ENCODE measurements at regions not wholly inside any gene's neighbourhood (a gene's known extent, or its start where the extent isn't known, plus 50 kb on each side); places are given as distances from the start of the nearest gene placed in this dataset.

DNA sequence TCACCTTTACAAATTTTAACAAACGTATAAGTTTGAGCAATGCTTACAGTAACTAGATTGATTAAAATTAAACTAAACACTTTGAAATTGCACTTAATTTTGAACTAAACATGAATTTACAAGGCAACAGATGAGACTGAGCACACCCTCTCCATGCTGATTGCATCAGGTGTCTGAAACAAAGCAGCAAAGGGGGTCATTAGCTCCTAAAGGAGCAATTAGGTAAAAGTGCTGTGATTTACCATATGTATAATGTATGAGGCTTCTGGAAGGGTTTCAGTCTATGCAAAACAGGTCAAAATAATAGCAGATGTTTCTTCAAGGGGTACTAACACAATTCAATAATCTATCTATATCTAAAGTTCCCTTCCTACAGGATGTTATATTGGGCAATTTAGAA lies 98.8 kb upstream of the LMNTD1 start:
- H3K36me3 ChIP-seq (ENCODE audit: control insufficient read depth, low read depth, low read length), result no peaks in the 10 kb centered on the region
- no peak overlapping the region for H3K9ac ChIP-seq (ENCODE audit: low read length)
- H3K4me1 ChIP-seq (ENCODE audit: control insufficient read depth, low read depth, low read length), result peaks cover 5% of the 10 kb centered on the region
- no peaks in the 10 kb centered on the region for H3K27me3 ChIP-seq (ENCODE audit: control insufficient read depth, insufficient read depth, low read length)
- H3K4me3 ChIP-seq (ENCODE audit: low read length), result no peak overlapping the region
- no peaks in the 10 kb centered on the region for H3K9me3 ChIP-seq (ENCODE audit: control insufficient read depth, low read depth, low read length)
- H3K27ac ChIP-seq (ENCODE audit: low read length), result no peak overlapping the region

DNA sequence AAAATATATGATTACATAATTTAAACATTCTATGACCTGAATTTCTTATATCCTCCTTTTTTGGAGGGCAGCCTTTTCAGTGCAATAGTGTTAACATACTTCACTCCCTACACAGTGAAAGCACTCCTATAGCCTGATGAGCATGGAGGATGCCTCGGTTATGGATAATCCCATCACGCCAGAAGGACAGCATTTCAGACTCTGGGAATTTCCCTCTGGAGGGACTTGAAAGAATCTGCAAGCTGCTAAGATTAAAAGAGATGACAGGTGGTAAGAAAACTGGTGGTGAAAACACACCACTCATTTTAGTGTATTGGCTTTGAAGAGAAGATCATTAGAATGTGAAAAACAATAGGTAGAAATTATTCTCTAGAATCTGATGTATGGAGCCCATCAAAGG lies 99.3 kb upstream of the LMNTD1 start:
- Histone ChIP-seq H3K36me3 (ENCODE audit: control insufficient read depth, low read depth, low read length) (no peaks in the 10 kb centered on the region), H3K9me3 (ENCODE audit: control insufficient read depth, low read depth, low read length) (no peaks in the 10 kb centered on the region), H3K9ac (ENCODE audit: low read length) (no peak overlapping the region), H3K27ac (ENCODE audit: low read length) (no peak overlapping the region), H3K27me3 (ENCODE audit: control insufficient read depth, insufficient read depth, low read length) (no peaks in the 10 kb centered on the region), H3K4me3 (ENCODE audit: low read length) (no peak overlapping the region), H3K4me1 (ENCODE audit: control insufficient read depth, low read depth, low read length) (peaks cover 5% of the 10 kb centered on the region)

DNA sequence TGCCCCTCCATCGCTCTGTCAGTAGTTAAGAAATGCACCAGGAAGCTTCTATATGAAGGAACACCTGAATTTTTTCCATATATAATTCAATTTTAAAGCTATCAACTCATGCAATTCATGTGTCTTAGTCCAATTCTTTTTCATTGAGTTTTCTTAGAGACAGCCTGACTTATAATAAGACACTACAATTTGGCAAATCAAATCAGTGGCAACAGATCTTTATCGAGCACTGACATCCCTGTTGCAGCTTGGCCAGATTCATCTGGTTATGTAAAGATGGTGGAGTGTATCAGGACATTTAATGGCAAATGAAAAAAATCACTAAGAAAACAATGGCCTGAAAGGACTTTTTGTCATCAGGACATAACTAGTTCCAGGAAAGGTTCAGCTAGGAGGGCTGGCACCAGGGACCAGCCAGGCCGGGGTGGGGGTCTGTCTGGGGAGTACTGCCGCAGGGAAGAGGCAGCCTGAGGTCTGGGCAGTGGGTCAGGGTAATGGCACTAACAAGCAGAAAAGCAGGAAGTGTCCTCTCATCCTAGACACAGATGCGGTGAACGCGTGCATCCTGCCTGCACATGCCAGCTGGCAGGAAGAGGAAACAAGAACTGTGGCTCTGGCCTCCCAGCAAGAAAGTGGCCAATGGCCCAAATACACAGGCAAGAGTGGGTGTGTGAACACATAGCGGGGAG lies 100.5 kb upstream of the LMNTD1 start:
- H3K9me3 ChIP-seq (ENCODE audit: control insufficient read depth, low read depth, low read length), result no peaks in the 10 kb centered on the region
- no peaks in the 10 kb centered on the region for H3K27me3 ChIP-seq (ENCODE audit: control insufficient read depth, insufficient read depth, low read length)
- peaks cover 5% of the 10 kb centered on the region for H3K4me1 ChIP-seq (ENCODE audit: control insufficient read depth, low read depth, low read length)
- H3K27ac ChIP-seq (ENCODE audit: low read length), result no peak overlapping the region
- H3K4me3 ChIP-seq (ENCODE audit: low read length), result no peak overlapping the region
- no peak overlapping the region for H3K9ac ChIP-seq (ENCODE audit: low read length)
- no peaks in the 10 kb centered on the region for H3K36me3 ChIP-seq (ENCODE audit: control insufficient read depth, low read depth, low read length)

DNA sequence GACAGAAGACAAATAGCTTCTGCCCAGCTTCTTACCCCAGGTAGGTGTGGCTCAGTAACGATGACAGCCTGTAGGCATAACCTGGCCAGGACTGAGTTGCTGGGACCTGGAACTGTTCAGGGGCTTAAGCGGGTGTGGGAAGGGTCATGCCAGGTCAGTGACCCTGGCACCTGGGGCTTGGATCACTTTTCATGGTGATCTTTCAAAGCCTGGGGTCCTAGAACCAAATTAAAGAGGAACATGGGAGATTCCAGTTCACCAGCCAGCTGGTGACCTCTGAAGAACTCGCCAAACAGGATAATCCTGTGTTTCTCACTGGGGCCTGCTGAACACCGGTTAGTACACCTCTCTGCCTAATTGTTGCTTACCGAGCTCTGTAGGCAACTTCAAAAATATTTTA lies 102.6 kb upstream of the LMNTD1 start:
- Histone ChIP-seq H3K4me1 (ENCODE audit: control insufficient read depth, low read depth, low read length) (peaks cover 5% of the 10 kb centered on the region), H3K9ac (ENCODE audit: low read length) (no peak overlapping the region), H3K36me3 (ENCODE audit: control insufficient read depth, low read depth, low read length) (no peaks in the 10 kb centered on the region), H3K27ac (ENCODE audit: low read length) (no peak overlapping the region), H3K27me3 (ENCODE audit: control insufficient read depth, insufficient read depth, low read length) (no peaks in the 10 kb centered on the region), H3K9me3 (ENCODE audit: control insufficient read depth, low read depth, low read length) (no peaks in the 10 kb centered on the region), H3K4me3 (ENCODE audit: low read length) (no peak overlapping the region)

DNA sequence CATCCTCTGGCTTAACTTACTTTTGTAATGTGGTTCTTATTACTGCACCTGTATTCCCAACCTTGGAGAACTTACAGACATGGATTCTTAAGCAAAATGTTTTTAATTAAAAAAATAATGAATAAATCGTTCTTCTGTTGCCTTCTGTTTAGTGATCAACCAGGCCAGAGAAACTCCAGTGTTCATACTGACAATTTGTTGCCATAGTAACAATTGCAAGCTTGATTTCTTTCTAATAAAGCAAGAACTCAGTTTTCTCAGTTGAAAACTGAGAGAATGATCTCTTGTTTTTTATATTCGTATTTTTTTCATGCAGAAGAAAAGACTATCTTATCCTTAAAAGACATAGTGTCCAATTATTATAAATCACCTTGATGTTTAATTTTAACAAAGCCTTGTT lies 106.5 kb upstream of the LMNTD1 start:
- Histone ChIP-seq H3K4me1 (ENCODE audit: control insufficient read depth, low read depth, low read length) (no peaks in the 10 kb centered on the region), H3K36me3 (ENCODE audit: control insufficient read depth, low read depth, low read length) (no peaks in the 10 kb centered on the region), H3K4me3 (ENCODE audit: low read length) (no peak overlapping the region), H3K9me3 (ENCODE audit: control insufficient read depth, low read depth, low read length) (no peaks in the 10 kb centered on the region), H3K27me3 (ENCODE audit: control insufficient read depth, insufficient read depth, low read length) (no peaks in the 10 kb centered on the region), H3K27ac (ENCODE audit: low read length) (no peak overlapping the region), H3K9ac (ENCODE audit: low read length) (no peak overlapping the region)

DNA sequence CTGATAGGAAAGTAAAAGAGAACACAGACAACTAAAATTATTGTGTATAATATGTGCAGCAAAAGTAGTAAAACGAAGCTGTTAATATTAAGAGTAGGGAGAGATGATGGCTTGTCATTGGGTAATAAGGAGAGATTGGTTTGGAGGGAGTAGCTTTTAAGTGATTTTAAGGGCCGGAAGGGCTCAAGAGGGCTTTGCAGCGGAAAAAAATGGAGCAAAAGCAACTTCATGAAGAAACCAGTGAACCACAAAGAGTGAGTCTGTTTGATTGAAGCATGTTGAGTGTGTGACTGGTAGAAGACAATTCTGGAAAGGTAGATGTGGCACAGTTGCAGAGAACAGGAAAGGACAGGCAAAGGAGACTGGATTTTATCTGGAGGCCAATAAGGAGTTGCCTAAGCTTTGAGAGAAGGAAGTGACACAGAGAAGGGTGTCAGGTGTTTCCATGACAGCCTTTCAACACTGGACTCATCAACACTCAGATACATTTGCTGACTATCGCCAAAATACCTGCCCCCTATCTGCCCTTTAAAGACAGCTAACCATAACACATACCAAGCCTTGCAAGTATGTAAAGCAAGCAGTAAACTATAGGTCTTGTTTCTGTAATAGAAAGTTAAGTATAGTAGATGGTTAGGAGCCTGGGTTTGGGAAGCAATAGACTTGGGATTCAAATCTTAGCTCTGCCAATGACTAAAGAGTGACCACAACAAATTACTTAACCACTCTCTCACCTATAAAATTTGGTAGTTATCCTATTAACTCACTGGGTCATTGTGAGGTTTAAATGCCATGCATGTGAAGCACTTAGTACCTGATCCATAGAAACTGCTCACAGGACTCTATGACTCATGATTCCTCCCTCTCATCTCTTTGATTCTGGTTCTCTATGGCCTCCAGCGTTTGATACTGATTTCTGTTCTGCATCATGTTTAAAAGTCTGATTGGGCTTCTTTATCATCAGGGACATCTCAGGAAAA lies 117.3 kb upstream of the LMNTD1 start:
- Histone ChIP-seq H3K9me3 (ENCODE audit: control insufficient read depth, low read depth, low read length) (no peaks in the 10 kb centered on the region), H3K9ac (ENCODE audit: low read length) (no peak overlapping the region), H3K4me1 (ENCODE audit: control insufficient read depth, low read depth, low read length) (peaks cover 2% of the 10 kb centered on the region), H3K36me3 (ENCODE audit: control insufficient read depth, low read depth, low read length) (no peaks in the 10 kb centered on the region), H3K27ac (ENCODE audit: low read length) (no peak overlapping the region), H3K4me3 (ENCODE audit: low read length) (no peak overlapping the region), H3K27me3 (ENCODE audit: control insufficient read depth, insufficient read depth, low read length) (no peaks in the 10 kb centered on the region)

DNA sequence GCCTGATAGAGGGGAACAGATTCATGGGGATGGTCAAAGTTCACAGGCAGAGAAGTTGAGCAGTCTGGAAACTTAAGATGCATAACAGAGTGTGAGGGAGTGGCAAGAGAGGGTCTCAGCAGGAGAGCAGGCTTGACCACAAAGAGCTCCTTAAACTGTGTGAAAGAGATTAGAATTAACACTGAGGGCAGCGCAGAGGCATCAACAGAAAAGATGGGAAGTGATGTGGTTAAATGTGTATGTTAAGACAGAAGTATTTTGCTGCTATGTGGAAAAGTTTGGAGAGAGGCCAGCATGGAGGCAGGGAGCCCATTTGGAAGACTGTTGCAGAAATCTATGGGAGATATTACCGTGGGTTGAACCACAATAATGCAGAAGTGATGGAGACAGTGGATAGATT lies 122.7 kb upstream of the LMNTD1 start:
- Histone ChIP-seq H3K27me3 (ENCODE audit: control insufficient read depth, insufficient read depth, low read length) (no peaks in the 10 kb centered on the region), H3K4me1 (ENCODE audit: control insufficient read depth, low read depth, low read length) (peaks cover 15% of the 10 kb centered on the region)

DNA sequence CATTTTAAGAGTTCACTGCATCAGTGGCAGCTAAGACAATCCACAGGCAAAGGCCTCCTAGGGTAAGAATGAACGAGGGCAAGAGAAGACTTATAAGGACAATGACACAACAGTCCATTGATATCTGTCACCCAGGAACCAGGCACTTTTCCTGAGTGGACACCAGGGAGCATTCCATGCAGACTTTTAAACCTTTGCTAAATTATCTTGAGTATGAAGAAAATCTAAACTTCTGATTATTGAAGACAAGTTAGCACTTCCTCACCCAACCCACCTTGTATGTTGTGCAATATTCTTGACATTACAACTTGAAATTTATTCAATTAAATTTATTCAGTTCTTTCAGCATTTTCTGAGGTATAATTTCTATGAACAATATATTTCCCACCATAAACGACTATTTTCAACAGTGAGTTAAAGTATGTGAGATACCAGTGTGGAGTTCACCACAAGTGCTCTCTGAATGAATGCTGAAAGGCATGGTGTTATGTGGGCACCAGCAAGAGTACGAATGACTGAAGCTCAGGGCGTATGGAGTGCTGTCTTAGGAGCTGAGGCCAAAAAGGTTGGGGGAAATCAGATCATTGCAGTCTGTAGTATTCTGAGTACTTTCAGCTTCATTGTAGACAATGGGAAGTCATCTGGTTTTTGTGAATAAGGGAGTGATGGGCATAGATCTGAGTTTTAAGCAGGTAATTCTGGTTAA lies 124.3 kb upstream of the LMNTD1 start:
- Histone ChIP-seq H3K4me3 (ENCODE audit: low read length) (no peak overlapping the region), H3K27me3 (ENCODE audit: control insufficient read depth, insufficient read depth, low read length) (no peaks in the 10 kb centered on the region), H3K9ac (ENCODE audit: low read length) (no peak overlapping the region), H3K9me3 (ENCODE audit: control insufficient read depth, low read depth, low read length) (no peaks in the 10 kb centered on the region), H3K4me1 (ENCODE audit: control insufficient read depth, low read depth, low read length) (peaks cover 15% of the 10 kb centered on the region), H3K27ac (ENCODE audit: low read length) (no peak overlapping the region), H3K36me3 (ENCODE audit: control insufficient read depth, low read depth, low read length) (no peaks in the 10 kb centered on the region)

More for the DNA sequence above, 122.7 kb upstream of the LMNTD1 start:
- no peak overlapping the region for H3K27ac ChIP-seq (ENCODE audit: low read length)
- no peaks in the 10 kb centered on the region for H3K36me3 ChIP-seq (ENCODE audit: control insufficient read depth, low read depth, low read length)
- no peaks in the 10 kb centered on the region for H3K9me3 ChIP-seq (ENCODE audit: control insufficient read depth, low read depth, low read length)
- no peak overlapping the region for H3K4me3 ChIP-seq (ENCODE audit: low read length)
- no peak overlapping the region for H3K9ac ChIP-seq (ENCODE audit: low read length)

DNA sequence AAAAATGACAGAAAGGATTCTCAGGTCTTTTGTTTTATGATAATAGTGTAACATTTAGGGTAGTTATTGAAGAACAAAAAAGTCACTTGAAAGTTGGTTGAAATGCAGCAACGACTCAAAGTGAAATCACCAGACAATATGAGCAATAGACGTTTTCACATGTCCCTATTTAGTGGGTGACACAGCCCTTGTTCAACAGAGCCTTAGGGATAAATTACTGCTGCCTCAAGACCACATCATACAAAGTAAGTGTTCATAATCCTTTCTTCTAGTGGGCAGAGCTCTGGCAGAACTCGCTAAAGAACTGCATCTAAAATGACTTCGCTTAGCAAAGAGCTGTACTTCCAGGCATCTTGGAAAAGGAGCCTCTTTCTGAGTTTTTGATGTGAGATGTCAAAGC lies 128.5 kb upstream of the LMNTD1 start:
- Histone ChIP-seq H3K36me3 (ENCODE audit: control insufficient read depth, low read depth, low read length) (no peaks in the 10 kb centered on the region), H3K4me1 (ENCODE audit: control insufficient read depth, low read depth, low read length) (peaks cover 5% of the 10 kb centered on the region), H3K27ac (ENCODE audit: low read length) (no peak overlapping the region), H3K9me3 (ENCODE audit: control insufficient read depth, low read depth, low read length) (no peaks in the 10 kb centered on the region), H3K4me3 (ENCODE audit: low read length) (no peak overlapping the region), H3K27me3 (ENCODE audit: control insufficient read depth, insufficient read depth, low read length) (no peaks in the 10 kb centered on the region), H3K9ac (ENCODE audit: low read length) (no peak overlapping the region)

DNA sequence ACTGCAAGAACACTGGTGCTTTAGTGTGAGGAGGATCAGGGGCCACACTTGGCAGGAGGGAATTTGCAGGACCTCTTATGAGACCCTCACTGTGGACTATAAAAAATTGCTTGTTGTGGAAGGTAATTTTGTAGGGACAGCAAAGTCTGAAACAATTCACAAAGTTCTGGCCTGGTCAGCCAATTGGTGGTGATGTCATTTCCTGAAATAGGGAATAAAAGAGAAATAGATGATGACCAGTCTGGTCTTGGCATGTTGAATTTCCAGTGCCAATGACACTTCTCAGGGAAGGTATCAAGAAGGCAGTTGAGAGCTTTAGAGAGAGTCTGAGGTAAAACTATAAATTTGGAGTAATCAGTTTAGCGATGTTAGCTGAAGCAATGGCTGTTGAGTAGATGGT lies 129.3 kb upstream of the LMNTD1 start:
- H3K27ac ChIP-seq (ENCODE audit: low read length), result no peak overlapping the region
- H3K9me3 ChIP-seq (ENCODE audit: control insufficient read depth, low read depth, low read length), result no peaks in the 10 kb centered on the region
- no peaks in the 10 kb centered on the region for H3K27me3 ChIP-seq (ENCODE audit: control insufficient read depth, insufficient read depth, low read length)
- no peak overlapping the region for H3K9ac ChIP-seq (ENCODE audit: low read length)
- H3K4me3 ChIP-seq (ENCODE audit: low read length), result no peak overlapping the region
- H3K4me1 ChIP-seq (ENCODE audit: control insufficient read depth, low read depth, low read length), result peaks cover 5% of the 10 kb centered on the region
- H3K36me3 ChIP-seq (ENCODE audit: control insufficient read depth, low read depth, low read length), result no peaks in the 10 kb centered on the region

DNA sequence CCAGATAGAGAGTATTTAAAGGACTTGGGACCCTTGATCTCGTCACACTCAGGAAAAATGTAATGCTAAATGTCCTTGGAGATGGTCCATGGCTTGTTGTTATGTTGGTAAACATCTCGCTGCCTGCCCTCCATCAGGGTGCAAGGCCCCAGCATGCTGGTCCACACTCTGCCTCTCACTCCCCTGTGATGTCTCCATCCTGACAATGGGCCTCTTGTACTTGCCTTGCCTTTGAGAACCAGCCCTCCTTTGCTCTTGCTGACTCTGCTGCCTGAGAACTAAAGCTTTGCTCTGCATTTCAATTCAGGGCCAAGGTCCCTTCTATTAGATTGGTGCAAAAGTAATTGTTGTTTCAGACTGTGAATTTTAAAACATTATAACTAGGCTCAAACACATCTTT lies 131.0 kb upstream of the LMNTD1 start:
- H3K4me3 ChIP-seq (ENCODE audit: low read length), result no peak overlapping the region
- H3K27me3 ChIP-seq (ENCODE audit: control insufficient read depth, insufficient read depth, low read length), result no peaks in the 10 kb centered on the region
- H3K9me3 ChIP-seq (ENCODE audit: control insufficient read depth, low read depth, low read length), result no peaks in the 10 kb centered on the region
- no peak overlapping the region for H3K27ac ChIP-seq (ENCODE audit: low read length)
- H3K36me3 ChIP-seq (ENCODE audit: control insufficient read depth, low read depth, low read length), result no peaks in the 10 kb centered on the region
- no peak overlapping the region for H3K9ac ChIP-seq (ENCODE audit: low read length)
- peaks cover 3% of the 10 kb centered on the region for H3K4me1 ChIP-seq (ENCODE audit: control insufficient read depth, low read depth, low read length)
